HepG2 (cell line): ENCODE measurements at regions not wholly inside any gene's neighbourhood (a gene's known extent, or its start where the extent isn't known, plus 50 kb on each side); places are given as distances from the start of the nearest gene placed in this dataset.
A peak's percentile ranks its signal among the peaks of the same experiment; 100 is the strongest.

Source experiments
- ATAC-seq: fragments of 200-7000 bp; cut with Tn5 transposase; 3 replicates; pipeline ENCODE4 v1.9.1; 2020; ENCODE audit warnings: mild to moderate bottlenecking, moderate library complexity
- BruUV-seq: library from RNA; stranded (reverse); fragments of 400-500 nt; replicated peaks from 2 replicates; lab custom pipeline; 2021; lab: Mats Ljungman, UMichigan
- CTCF ChIA-PET: fragments of 300-600 bp; formaldehyde crosslinking; extraction: SDS; loops from one replicate; lab custom pipeline; 2021; ENCODE audit warnings: low total read pairs, inconsistent platforms, low intra/inter-chr PET ratio; lab: Yijun Ruan, JAX
- POLR2A ChIA-PET: fragments of 350-600 bp; sonication (Branson Sonifier 250); formaldehyde crosslinking; loops from one replicate; lab custom pipeline; 2020; ENCODE audit warnings: antibody characterized with exemption, inconsistent platforms; lab: Yijun Ruan, JAX
- DNase-seq: peaks from one replicate; pipeline ENCODE4 v3.0.0-alpha.2; 2015; ENCODE audit warnings: low spot score
- FAIRE-seq: peaks from 3 replicates; lab custom pipeline; 2011; peaks lifted over from hg19 to GRCh38; lab: Jason Lieb, UNC
- H2AFZ ChIP-seq: one replicate; pipeline ENCODE4 v1.6.1; 2011; ENCODE audit warnings: low read length, inconsistent platforms
- H3K27ac ChIP-seq: fragments of 300-600 bp; 3 replicates; pipeline ENCODE4 v1.8.0; 2011; ENCODE audit warnings: mixed run types, mild to moderate bottlenecking, mixed read lengths, low read length, inconsistent platforms; ENCODE audit not compliant: insufficient read depth; ENCODE audit errors: extremely low read length
- H3K27me3 ChIP-seq, 2 experiments: fragments of 200-600 bp in 1 of 2; 2 replicates in 1 of 2; 3 replicates in 1 of 2; pipeline versions ENCODE4 v1.6.0 to v1.8.0; 2011; ENCODE audit warnings: low read length in 2 of 2, mild to moderate bottlenecking in 2 of 2, moderate library complexity in 2 of 2, inconsistent platforms in 1 of 2; ENCODE audit not compliant: insufficient read depth in 2 of 2, control insufficient read depth in 1 of 2
- H3K36me3 ChIP-seq, 2 experiments: fragments of 200-600 bp in 1 of 2; replicated peaks in 1 of 2; 2 replicates in 1 of 2; 3 replicates in 1 of 2; pipeline versions ENCODE4 v1.5.1 to v1.8.0; 2011; ENCODE audit warnings: low read length in 2 of 2, inconsistent platforms in 1 of 2; ENCODE audit not compliant: insufficient read depth in 2 of 2, control insufficient read depth in 1 of 2
- H3K4me1 ChIP-seq: 2 replicates; pipeline ENCODE4 v1.5.1; 2012; ENCODE audit warnings: low read length, inconsistent platforms; ENCODE audit not compliant: insufficient read depth
- H3K4me2 ChIP-seq: 2 replicates; pipeline ENCODE4 v1.6.0; 2011; ENCODE audit warnings: low read depth, low read length, inconsistent platforms
- H3K4me3 ChIP-seq, 3 experiments: fragments of 200-600 bp in 1 of 3; sonication (generic), shearing (Covaris generic) in 1 of 3; replicated peaks in 1 of 3; 2 replicates each; pipeline ENCODE4 v1.5.1; 2011 to 2016; ENCODE audit warnings: low read length in 3 of 3, inconsistent platforms in 2 of 3, low read depth in 2 of 3, mild to moderate bottlenecking in 2 of 3, control low read depth in 1 of 3, mixed read lengths in 1 of 3; ENCODE audit not compliant: insufficient read depth in 1 of 3
- H3K79me2 ChIP-seq: one replicate; pipeline ENCODE4 v1.6.1; 2011; ENCODE audit warnings: low read length, inconsistent platforms; ENCODE audit not compliant: insufficient read depth
- H3K9ac ChIP-seq: 2 replicates; pipeline ENCODE4 v1.6.0; 2011; ENCODE audit warnings: mild to moderate bottlenecking, low read depth, low read length, inconsistent platforms; ENCODE audit not compliant: insufficient read depth
- H3K9me3 ChIP-seq: 2 replicates; pipeline ENCODE4 v1.5.1; 2012; ENCODE audit warnings: mild to moderate bottlenecking, low read length
- H4K20me1 ChIP-seq: 2 replicates; pipeline ENCODE4 v1.6.0; 2011; ENCODE audit warnings: inconsistent platforms, mild to moderate bottlenecking, low read length, moderate library complexity; ENCODE audit not compliant: insufficient read depth
- ATF7 ChIP-seq, 2 experiments: fragments of 450-650 bp in 1 of 2; sonication (generic) in 1 of 2; formaldehyde crosslinking in 1 of 2; IDR thresholded peaks; 2 replicates each; pipeline versions ENCODE4 v1.4.0 to v1.6.1; 2016 to 2020; ENCODE audit warnings: antibody characterized with exemption in 1 of 2, mild to moderate bottlenecking in 1 of 2, missing genetic modification reagents in 1 of 2
- ERF ChIP-seq: IDR thresholded peaks from 2 replicates; pipeline ENCODE4 v1.6.1; 2018; ENCODE audit warnings: missing biosample characterization, missing genetic modification reagents
- ETV5 ChIP-seq: IDR thresholded peaks from 2 replicates; pipeline ENCODE4 v1.6.1; 2018; ENCODE audit warnings: missing biosample characterization, missing genetic modification reagents, inconsistent platforms, borderline replicate concordance
- GTF2F1 ChIP-seq: fragments of 150-350 bp; IDR thresholded peaks from 2 replicates; pipeline ENCODE4 v1.6.1; 2014; ENCODE audit warnings: low read length
- LCORL ChIP-seq, 2 experiments: fragments of 450-650 bp in 1 of 2; sonication (generic) in 1 of 2; formaldehyde crosslinking in 1 of 2; IDR thresholded peaks; 2 replicates each; pipeline versions ENCODE4 v1.5.0 to v1.6.1; 2017 to 2020; ENCODE audit warnings: antibody characterized with exemption in 1 of 2, missing genetic modification reagents in 1 of 2
- MAFF ChIP-seq: IDR thresholded peaks from 2 replicates; pipeline ENCODE4 v1.6.1; 2011; ENCODE audit warnings: low read depth, low read length, improper control_type of control experiment
- MAFK ChIP-seq, 2 experiments: IDR thresholded peaks in 1 of 2; conservative IDR thresholded peaks in 1 of 2; 2 replicates each; pipeline ENCODE4 v1.6.1; 2011; ENCODE audit warnings: improper control_type of control experiment in 2 of 2, low read length in 2 of 2
- POLR2G ChIP-seq: fragments of 200-400 bp; formaldehyde crosslinking; IDR thresholded peaks from 2 replicates; pipeline ENCODE4 v1.6.1; 2018; ENCODE audit warnings: mild to moderate bottlenecking, low read depth, low read length, moderate library complexity
- SMAD1 ChIP-seq: sonication (generic); formaldehyde crosslinking; IDR thresholded peaks from 2 replicates; pipeline ENCODE4 v1.4.0; 2020; ENCODE audit warnings: missing genetic modification reagents, low read depth, mild to moderate bottlenecking, borderline replicate concordance
- ZFP90 ChIP-seq: sonication (generic); formaldehyde crosslinking; IDR thresholded peaks from 2 replicates; pipeline ENCODE4 v1.8.0; 2022; ENCODE audit warnings: missing genetic modification reagents, mild to moderate bottlenecking, inconsistent platforms, borderline replicate concordance
- ZNF121 ChIP-seq: sonication (generic); formaldehyde crosslinking; IDR thresholded peaks from 2 replicates; pipeline ENCODE4 v1.5.0; 2020; ENCODE audit warnings: mild to moderate bottlenecking, missing genetic modification reagents
- ZNF788 ChIP-seq: sonication (generic); formaldehyde crosslinking; IDR thresholded peaks from 2 replicates; pipeline ENCODE4 v1.5.0; 2020; ENCODE audit warnings: mild to moderate bottlenecking, missing genetic modification reagents, borderline replicate concordance
- ZNF790 ChIP-seq: sonication (generic); formaldehyde crosslinking; IDR thresholded peaks from 2 replicates; pipeline ENCODE4 v1.8.0; 2022; ENCODE audit warnings: missing genetic modification reagents, mild to moderate bottlenecking, borderline replicate concordance
- ZSCAN21 ChIP-seq: sonication (generic); formaldehyde crosslinking; IDR thresholded peaks from 2 replicates; pipeline ENCODE4 v1.8.0; 2022; ENCODE audit warnings: mild to moderate bottlenecking, missing genetic modification reagents, moderate library complexity, borderline replicate concordance
- WGBS: methylation state at CpG from one replicate; pipeline ENCODE4 v1.1.6; 2017; ENCODE audit warnings: low lambda C conversion rate; 5-methylcytosine and 5-hydroxymethylcytosine counted together
- in situ Hi-C: cut with HindIII; loops from 2 replicates; pipeline ENCODE4 v1.10.0; 2017; ENCODE audit warnings: low pct_unique_long_range_greater_than_20kb; ENCODE audit not compliant: extremely low pct_ligation_motif_present
- intact Hi-C: fragments of 100-400 bp; cut with micrococcal nuclease; formaldehyde crosslinking; loops from one replicate; pipeline ENCODE4 v1.10.0; 2022; ENCODE audit not compliant: unreplicated experiment
- TF ChIP-seq, protein P1 (sequence below): sonication (generic); formaldehyde crosslinking; IDR thresholded peaks from 2 replicates; pipeline ENCODE4 v1.9.0; 2021; ENCODE audit warnings: missing genetic modification reagents, borderline replicate concordance
- TF ChIP-seq, protein P2 (sequence below): sonication (generic); formaldehyde crosslinking; IDR thresholded peaks from 2 replicates; pipeline ENCODE4 v1.5.0; 2020; ENCODE audit warnings: mild to moderate bottlenecking, low read depth, missing genetic modification reagents, borderline replicate concordance

- Histone ChIP-seq H3K79me2 (no peaks in the 10 kb centered on the region), H3K4me1 (no peaks in the 10 kb centered on the region), H2AFZ (no peak overlapping the region), H3K36me3 (no peaks in the 10 kb centered on the region), H3K27me3 (no peaks in the 10 kb centered on the region), H3K4me3 (no peak overlapping the region), H3K9me3 (peaks cover 7% of the 10 kb centered on the region; the same call in 1 of the 2 replicates), H3K9ac (no peak overlapping the region), H4K20me1 (no peaks in the 10 kb centered on the region), H3K27ac (no peak overlapping the region), H3K4me2 (no peak overlapping the region)
- intact Hi-C loops: no loop called here
- ChIA-PET POLR2A (no interaction called here), CTCF (no interaction called here)
- in situ Hi-C loops: no loop called here
- no peak for DNase-seq
- WGBS: 48% methylated on average over 2 of the region's 2 CpGs
- no TSS peak for BruUV-seq
- no peak for FAIRE-seq
- no peak for TF ChIP-seq LCORL (IDR thresholded peaks at IDR 0.05)
- TF ChIP-seq LCORL (CRISPR knock-in tag; IDR thresholded peaks at IDR 0.05): no peak
- TF ChIP-seq ERF (CRISPR knock-in tag): no peak
- TF ChIP-seq MAFK (conservative IDR thresholded peaks at IDR 0.05 in 1 of 2, IDR thresholded peaks at IDR 0.05 in 1 of 2; ENCODE audit: low read length in 2 of 2): peak; percentile 32 to 81; a peak in 3 of 4 replicates
- TF ChIP-seq ZSCAN21: no peak
- no peak for TF ChIP-seq POLR2G
- no peak for TF ChIP-seq GTF2F1
- peak; percentile 78 for TF ChIP-seq MAFF
- no peak for ATAC-seq
These were observed 1460.7 kb upstream of the B3GALT2 start for GRCh38 chr1:194647118-194647517.

DNA sequence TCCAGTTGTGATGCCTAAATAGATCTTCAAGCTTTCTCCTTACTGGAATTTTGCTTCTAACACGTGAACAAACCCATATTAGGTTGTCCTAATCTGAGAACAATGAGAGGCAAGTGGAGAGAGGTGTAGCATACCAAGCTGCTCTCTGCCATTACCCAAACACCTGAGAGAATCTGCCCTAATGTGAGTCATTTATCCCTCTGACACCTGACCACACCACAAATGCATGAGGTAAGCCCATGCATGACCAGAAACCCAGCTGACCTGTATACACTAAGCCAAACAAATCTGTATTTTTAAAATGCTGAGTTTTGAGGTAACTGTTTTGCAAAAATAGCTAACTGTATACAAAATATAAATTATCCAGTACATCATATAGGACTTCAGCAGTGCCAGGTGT, 1458.1 kb upstream of the B3GALT2 start:
- in situ Hi-C loops: no loop called here
- intact Hi-C loops: no loop called here
- no peaks in the 10 kb centered on the region for H3K36me3 ChIP-seq
- no peaks in the 10 kb centered on the region for H3K4me1 ChIP-seq
- H3K27ac ChIP-seq: no peak overlapping the region
- no TSS peak for BruUV-seq
- FAIRE-seq: no peak
- no peak overlapping the region for H3K4me3 ChIP-seq
- CTCF ChIA-PET: no interaction called here
- no peaks in the 10 kb centered on the region for H4K20me1 ChIP-seq
- no peaks in the 10 kb centered on the region for H3K27me3 ChIP-seq
- H2AFZ ChIP-seq: no peak overlapping the region
- no peak overlapping the region for H3K9ac ChIP-seq
- DNase-seq: no peak
- WGBS: 0% methylated on average over 1 of the region's 1 CpG
- no peaks in the 10 kb centered on the region for H3K79me2 ChIP-seq
- peaks cover 28% of the 10 kb centered on the region for H3K9me3 ChIP-seq
- no peak for ATAC-seq
- POLR2A ChIA-PET: no interaction called here
- H3K4me2 ChIP-seq: no peak overlapping the region
- TF ChIP-seq ZNF788 (CRISPR knock-in tag) (no peak), ETV5 (CRISPR knock-in tag) (no peak), ZNF121 (CRISPR knock-in tag) (no peak), ATF7 (IDR thresholded peaks at IDR 0.05) (no peak), ATF7 (CRISPR knock-in tag; IDR thresholded peaks at IDR 0.05) (no peak), ERF (CRISPR knock-in tag) (no peak), ZFP90 (no peak), ZNF790 (CRISPR knock-in tag) (no peak), SMAD1 (CRISPR knock-in tag) (no peak)
- TF ChIP-seq, protein P1, sequence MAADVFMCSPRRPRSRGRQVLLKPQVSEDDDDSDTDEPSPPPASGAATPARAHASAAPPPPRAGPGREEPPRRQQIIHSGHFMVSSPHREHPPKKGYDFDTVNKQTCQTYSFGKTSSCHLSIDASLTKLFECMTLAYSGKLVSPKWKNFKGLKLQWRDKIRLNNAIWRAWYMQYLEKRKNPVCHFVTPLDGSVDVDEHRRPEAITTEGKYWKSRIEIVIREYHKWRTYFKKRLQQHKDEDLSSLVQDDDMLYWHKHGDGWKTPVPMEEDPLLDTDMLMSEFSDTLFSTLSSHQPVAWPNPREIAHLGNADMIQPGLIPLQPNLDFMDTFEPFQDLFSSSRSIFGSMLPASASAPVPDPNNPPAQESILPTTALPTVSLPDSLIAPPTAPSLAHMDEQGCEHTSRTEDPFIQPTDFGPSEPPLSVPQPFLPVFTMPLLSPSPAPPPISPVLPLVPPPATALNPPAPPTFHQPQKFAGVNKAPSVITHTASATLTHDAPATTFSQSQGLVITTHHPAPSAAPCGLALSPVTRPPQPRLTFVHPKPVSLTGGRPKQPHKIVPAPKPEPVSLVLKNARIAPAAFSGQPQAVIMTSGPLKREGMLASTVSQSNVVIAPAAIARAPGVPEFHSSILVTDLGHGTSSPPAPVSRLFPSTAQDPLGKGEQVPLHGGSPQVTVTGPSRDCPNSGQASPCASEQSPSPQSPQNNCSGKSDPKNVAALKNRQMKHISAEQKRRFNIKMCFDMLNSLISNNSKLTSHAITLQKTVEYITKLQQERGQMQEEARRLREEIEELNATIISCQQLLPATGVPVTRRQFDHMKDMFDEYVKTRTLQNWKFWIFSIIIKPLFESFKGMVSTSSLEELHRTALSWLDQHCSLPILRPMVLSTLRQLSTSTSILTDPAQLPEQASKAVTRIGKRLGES (CRISPR knock-in tag): no peak
- TF ChIP-seq, protein P2, sequence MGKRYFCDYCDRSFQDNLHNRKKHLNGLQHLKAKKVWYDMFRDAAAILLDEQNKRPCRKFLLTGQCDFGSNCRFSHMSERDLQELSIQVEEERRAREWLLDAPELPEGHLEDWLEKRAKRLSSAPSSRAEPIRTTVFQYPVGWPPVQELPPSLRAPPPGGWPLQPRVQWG (CRISPR knock-in tag): no peak
